Type B pancreatic cell (in vitro differentiated cells): ENCODE measurements at regions not wholly inside any gene's neighbourhood (a gene's known extent, or its start where the extent isn't known, plus 50 kb on each side); places are given as distances from the start of the nearest gene placed in this dataset.

Experiments
- DNase-seq: peaks from one replicate; pipeline ENCODE4 v3.0.0; 2021; ENCODE audit warnings: mixed read lengths; ENCODE audit not compliant: unreplicated experiment; ENCODE audit errors: extremely low spot score
- H3K27ac Mint-ChIP-seq: 2 replicates; pipeline ENCODE4 v1.8.0; 2021; ENCODE audit warnings: mild to moderate bottlenecking, mixed read lengths
- H3K27me3 Mint-ChIP-seq: 2 replicates; pipeline ENCODE4 v1.8.0; 2021; ENCODE audit warnings: mixed read lengths
- H3K36me3 Mint-ChIP-seq: 2 replicates; pipeline ENCODE4 v1.8.0; 2021; ENCODE audit warnings: mixed read lengths
- H3K4me1 Mint-ChIP-seq: one replicate; pipeline ENCODE4 v1.8.0; 2021; ENCODE audit warnings: mixed read lengths; ENCODE audit not compliant: unreplicated experiment
- H3K4me3 Mint-ChIP-seq: 2 replicates; pipeline ENCODE4 v1.8.0; 2021; ENCODE audit warnings: mild to moderate bottlenecking, mixed read lengths
- H3K9me3 Mint-ChIP-seq: 2 replicates; pipeline ENCODE4 v1.8.0; 2021; ENCODE audit warnings: mixed read lengths
- TF ChIP-seq, protein P1 (sequence below): fragments of 200-600 bp; sonication (generic); conservative IDR thresholded peaks from 2 replicates; pipeline ENCODE4 v1.5.0; 2021; ENCODE audit warnings: antibody characterized with exemption, mild to moderate bottlenecking

DNA sequence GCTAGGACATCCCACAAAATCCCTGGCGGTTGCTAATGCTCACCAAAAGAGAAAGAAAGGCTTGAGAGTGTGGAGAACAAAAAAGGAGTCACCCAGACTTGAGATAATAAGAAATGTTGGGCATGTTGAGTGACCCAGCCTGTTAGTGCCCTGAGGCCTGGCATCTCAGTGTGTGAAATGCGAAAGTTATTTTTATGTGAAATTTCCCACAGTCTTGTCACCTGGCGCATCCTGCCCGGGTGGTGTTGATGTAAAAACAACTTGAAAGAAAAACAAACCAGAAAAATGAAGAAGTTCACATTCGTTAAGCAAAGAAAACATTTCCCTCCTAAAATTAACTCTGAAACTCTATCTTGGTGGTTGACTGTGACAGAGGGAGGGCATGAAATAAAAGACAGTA is 495.2 kb downstream of the MID1IP1 start:
- no peaks in the 10 kb centered on the region for H3K4me1 Mint-ChIP-seq
- no peaks in the 10 kb centered on the region for H3K27me3 Mint-ChIP-seq
- H3K9me3 Mint-ChIP-seq: no peaks in the 10 kb centered on the region
- H3K27ac Mint-ChIP-seq: no peak overlapping the region
- DNase-seq: peak; percentile 31
- H3K4me3 Mint-ChIP-seq: no peak overlapping the region
- TF ChIP-seq, protein P1, sequence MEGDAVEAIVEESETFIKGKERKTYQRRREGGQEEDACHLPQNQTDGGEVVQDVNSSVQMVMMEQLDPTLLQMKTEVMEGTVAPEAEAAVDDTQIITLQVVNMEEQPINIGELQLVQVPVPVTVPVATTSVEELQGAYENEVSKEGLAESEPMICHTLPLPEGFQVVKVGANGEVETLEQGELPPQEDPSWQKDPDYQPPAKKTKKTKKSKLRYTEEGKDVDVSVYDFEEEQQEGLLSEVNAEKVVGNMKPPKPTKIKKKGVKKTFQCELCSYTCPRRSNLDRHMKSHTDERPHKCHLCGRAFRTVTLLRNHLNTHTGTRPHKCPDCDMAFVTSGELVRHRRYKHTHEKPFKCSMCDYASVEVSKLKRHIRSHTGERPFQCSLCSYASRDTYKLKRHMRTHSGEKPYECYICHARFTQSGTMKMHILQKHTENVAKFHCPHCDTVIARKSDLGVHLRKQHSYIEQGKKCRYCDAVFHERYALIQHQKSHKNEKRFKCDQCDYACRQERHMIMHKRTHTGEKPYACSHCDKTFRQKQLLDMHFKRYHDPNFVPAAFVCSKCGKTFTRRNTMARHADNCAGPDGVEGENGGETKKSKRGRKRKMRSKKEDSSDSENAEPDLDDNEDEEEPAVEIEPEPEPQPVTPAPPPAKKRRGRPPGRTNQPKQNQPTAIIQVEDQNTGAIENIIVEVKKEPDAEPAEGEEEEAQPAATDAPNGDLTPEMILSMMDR: no peak
- H3K36me3 Mint-ChIP-seq: no peaks in the 10 kb centered on the region

DNA sequence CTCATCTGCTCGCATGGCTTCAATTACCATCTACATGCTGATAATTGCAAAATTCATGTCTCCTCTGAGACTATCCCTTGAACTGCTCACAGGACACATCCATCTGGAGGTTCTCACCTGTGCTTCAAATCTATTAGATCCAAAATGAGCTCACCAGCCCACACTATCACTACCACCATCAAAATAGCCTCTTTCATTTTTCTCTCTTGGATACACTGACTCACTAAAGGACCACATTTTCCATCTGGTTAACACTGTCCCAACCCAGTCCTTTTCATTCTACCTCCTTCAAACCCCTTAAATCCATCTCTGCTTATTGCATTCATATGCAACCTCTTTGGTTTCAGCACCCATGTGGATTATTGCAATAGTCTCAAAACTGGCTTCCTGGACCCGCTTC is 497.6 kb downstream of the MID1IP1 start:
- no peak for DNase-seq
- H3K27ac Mint-ChIP-seq: no peak overlapping the region
- H3K9me3 Mint-ChIP-seq: no peaks in the 10 kb centered on the region
- TF ChIP-seq, protein P1: no peak
- H3K4me1 Mint-ChIP-seq: no peaks in the 10 kb centered on the region
- no peak overlapping the region for H3K4me3 Mint-ChIP-seq
- H3K36me3 Mint-ChIP-seq: no peaks in the 10 kb centered on the region
- no peaks in the 10 kb centered on the region for H3K27me3 Mint-ChIP-seq

DNA sequence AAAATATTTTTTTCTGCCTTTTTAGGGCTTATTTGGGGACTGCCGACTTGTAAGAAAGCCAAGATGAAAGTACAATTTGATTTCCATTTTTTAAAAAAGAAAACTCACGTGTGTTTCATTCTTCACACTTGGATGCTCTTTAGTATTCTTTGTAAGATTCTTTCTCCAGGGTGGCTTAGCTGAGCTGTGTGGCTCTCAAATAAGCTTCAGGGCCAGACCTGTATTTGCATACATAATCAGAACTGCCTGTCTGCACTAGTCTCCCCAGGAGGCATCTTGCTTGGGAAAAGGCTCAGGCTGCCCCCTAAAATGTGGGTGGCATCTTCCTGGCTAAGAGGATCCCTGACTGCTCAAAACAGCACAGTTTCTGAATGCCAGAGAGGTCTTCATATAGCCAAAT is 498.4 kb downstream of the MID1IP1 start:
- no peaks in the 10 kb centered on the region for H3K27me3 Mint-ChIP-seq
- no peak for DNase-seq
- no peak overlapping the region for H3K27ac Mint-ChIP-seq
- H3K36me3 Mint-ChIP-seq: no peaks in the 10 kb centered on the region
- no peaks in the 10 kb centered on the region for H3K9me3 Mint-ChIP-seq
- H3K4me3 Mint-ChIP-seq: no peak overlapping the region
- no peaks in the 10 kb centered on the region for H3K4me1 Mint-ChIP-seq
- TF ChIP-seq, protein P1: no peak

DNA sequence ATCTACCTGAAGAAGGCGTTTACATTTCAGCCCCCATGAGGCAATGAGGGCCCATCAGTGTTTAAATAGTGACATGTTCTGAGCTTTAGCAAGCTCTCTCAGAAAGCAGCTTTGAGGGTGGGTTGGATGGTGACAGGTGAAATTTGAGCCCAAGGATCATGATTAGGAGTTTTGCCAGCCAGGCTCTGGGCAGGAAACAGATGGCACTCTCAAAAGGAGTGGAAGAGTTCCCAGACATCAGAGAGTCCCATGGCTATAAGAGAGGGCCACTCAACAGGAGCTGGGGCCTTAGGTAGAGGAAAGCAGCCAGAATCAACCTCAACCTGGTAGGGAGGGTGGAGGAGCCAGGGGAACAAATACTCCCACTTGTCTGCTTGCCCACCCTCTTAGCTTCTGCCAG is 499.8 kb downstream of the MID1IP1 start:
- Mint-ChIP-seq H3K27me3 (no peaks in the 10 kb centered on the region), H3K27ac (no peak overlapping the region), H3K4me3 (no peak overlapping the region), H3K4me1 (no peaks in the 10 kb centered on the region), H3K36me3 (no peaks in the 10 kb centered on the region), H3K9me3 (no peaks in the 10 kb centered on the region)
- TF ChIP-seq, protein P1: no peak
- DNase-seq: no peak

DNA sequence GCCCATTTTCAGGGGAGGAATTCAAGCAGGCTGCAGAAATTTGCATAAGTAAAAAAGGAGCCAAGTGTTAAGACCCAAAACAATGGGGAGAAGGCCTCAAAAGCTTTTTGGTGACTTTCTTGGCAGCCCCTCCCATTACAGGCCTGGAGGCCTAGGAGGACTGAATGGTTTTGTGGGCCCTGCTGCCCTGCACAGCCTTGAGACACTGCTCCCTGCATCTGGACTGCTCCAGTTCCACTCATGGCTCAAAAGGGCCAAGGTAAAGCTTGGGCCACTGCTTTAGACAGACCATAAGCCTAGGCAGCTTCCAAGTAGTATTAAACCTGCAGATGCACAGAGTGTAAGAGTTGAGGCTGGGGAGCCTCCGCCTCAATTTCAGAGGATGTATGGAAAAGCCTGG is 501.6 kb downstream of the MID1IP1 start:
- no peaks in the 10 kb centered on the region for H3K27me3 Mint-ChIP-seq
- H3K4me1 Mint-ChIP-seq: no peaks in the 10 kb centered on the region
- TF ChIP-seq, protein P1: no peak
- H3K4me3 Mint-ChIP-seq: no peak overlapping the region
- H3K9me3 Mint-ChIP-seq: no peaks in the 10 kb centered on the region
- no peak for DNase-seq
- no peak overlapping the region for H3K27ac Mint-ChIP-seq
- no peaks in the 10 kb centered on the region for H3K36me3 Mint-ChIP-seq

DNA sequence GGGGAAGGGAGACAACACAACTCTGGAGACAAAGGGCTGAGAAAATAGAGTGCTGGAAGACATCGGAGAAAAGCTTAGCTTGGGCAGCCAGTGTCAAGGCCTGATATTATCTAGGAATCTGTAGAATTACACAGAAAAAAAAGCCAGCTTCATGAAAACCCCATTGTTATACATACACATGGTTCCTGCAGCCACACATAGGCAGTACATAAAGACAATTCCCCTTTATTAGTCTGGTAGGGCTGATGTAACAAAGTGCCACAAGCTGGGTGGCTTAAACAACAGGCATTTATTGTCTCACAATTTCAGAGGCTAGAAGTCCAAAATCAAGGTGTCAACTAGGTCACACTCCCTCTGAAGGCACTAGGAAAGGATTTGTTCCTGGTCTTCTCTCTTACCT is 503.5 kb downstream of the MID1IP1 start:
- DNase-seq: no peak
- H3K27ac Mint-ChIP-seq: no peak overlapping the region
- TF ChIP-seq, protein P1: no peak
- H3K9me3 Mint-ChIP-seq: peaks cover under 1% of the 10 kb centered on the region
- peaks cover 2% of the 10 kb centered on the region for H3K4me1 Mint-ChIP-seq
- no peak overlapping the region for H3K4me3 Mint-ChIP-seq
- H3K27me3 Mint-ChIP-seq: no peaks in the 10 kb centered on the region
- no peaks in the 10 kb centered on the region for H3K36me3 Mint-ChIP-seq
